K562 (cell line): ENCODE measurements at regions not wholly inside any gene's neighbourhood (a gene's known extent, or its start where the extent isn't known, plus 50 kb on each side); places are given as distances from the start of the nearest gene placed in this dataset.

ENCODE experiments used
- COPS2 ChIP-seq: fragments of 450-650 bp; conservative IDR thresholded peaks from 2 replicates; pipeline ENCODE4 v1.6.1; 2016; ENCODE audit warnings: mild to moderate bottlenecking, moderate library complexity
- HDAC2 ChIP-seq: fragments of 450-650 bp; IDR thresholded peaks from 2 replicates; pipeline ENCODE4 v1.6.1; 2016; ENCODE audit warnings: mild to moderate bottlenecking
- HNRNPL ChIP-seq: fragments of 200-400 bp; formaldehyde crosslinking; IDR thresholded peaks from 2 replicates; pipeline ENCODE4 v1.6.1; 2017; ENCODE audit warnings: low read depth, mild to moderate bottlenecking, low read length
- ILF3 ChIP-seq: fragments of 450-650 bp; IDR thresholded peaks from 2 replicates; pipeline ENCODE4 v1.6.1; 2018; ENCODE audit warnings: antibody characterized with exemption, mild to moderate bottlenecking, moderate library complexity, borderline replicate concordance
- OTX1 ChIP-seq: fragments of 450-650 bp; formaldehyde crosslinking; IDR thresholded peaks from 2 replicates; pipeline ENCODE4 v1.4.0; 2022; ENCODE audit warnings: mild to moderate bottlenecking
- RNF2 ChIP-seq: sonication (generic); IDR thresholded peaks from 2 replicates; pipeline ENCODE4 v1.6.1; 2016
- TEAD4 ChIP-seq, 2 experiments: sonication (generic) in 1 of 2; formaldehyde crosslinking in 1 of 2; IDR thresholded peaks; 2 replicates each; pipeline versions ENCODE4 v1.6.1 to v1.8.0; 2012 to 2022; ENCODE audit warnings: borderline replicate concordance in 1 of 2, inconsistent platforms in 1 of 2, low read length in 1 of 2, mild to moderate bottlenecking in 1 of 2, missing genetic modification reagents in 1 of 2
- TF ChIP-seq, protein P1 (sequence below): fragments of 200-800 bp; sonication (Bioruptor generic); IDR thresholded peaks from 2 replicates; pipeline ENCODE4 v1.6.1; 2017; ENCODE audit warnings: missing genetic modification characterization, missing compliant biosample characterization
- TF ChIP-seq, protein P2 (sequence below): fragments of 250-450 bp; sonication (Bioruptor Pico); IDR thresholded peaks from 2 replicates; pipeline ENCODE4 v1.5.1; 2021; ENCODE audit warnings: mild to moderate bottlenecking
- TF ChIP-seq, protein P3 (sequence below): fragments of 200-800 bp; sonication (Bioruptor generic); IDR thresholded peaks from 2 replicates; pipeline ENCODE4 v1.6.1; 2016; ENCODE audit warnings: missing genetic modification characterization, missing compliant biosample characterization

DNA sequence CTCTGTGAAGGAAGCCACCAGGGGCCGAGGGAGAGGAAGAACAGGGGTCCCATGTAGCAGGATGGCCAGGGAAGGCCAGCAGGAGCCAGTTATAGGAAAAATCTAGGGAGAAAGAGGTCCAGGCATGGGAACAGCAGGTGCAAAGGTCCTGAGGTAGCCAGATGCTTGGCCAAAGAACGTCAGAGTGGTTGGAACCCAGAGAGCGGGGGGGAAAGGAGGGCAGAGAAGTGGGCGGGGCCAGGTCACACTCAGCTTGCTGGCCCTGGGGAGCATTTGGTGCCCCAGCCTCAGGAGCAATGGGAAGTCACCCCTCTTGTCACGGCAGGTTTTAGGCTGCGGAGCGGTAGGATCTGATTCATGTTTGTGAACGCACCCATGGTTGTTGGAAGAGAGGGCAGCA, 180.5 kb downstream of the PHETA1 start (continued):
- TF ChIP-seq, protein P1, sequence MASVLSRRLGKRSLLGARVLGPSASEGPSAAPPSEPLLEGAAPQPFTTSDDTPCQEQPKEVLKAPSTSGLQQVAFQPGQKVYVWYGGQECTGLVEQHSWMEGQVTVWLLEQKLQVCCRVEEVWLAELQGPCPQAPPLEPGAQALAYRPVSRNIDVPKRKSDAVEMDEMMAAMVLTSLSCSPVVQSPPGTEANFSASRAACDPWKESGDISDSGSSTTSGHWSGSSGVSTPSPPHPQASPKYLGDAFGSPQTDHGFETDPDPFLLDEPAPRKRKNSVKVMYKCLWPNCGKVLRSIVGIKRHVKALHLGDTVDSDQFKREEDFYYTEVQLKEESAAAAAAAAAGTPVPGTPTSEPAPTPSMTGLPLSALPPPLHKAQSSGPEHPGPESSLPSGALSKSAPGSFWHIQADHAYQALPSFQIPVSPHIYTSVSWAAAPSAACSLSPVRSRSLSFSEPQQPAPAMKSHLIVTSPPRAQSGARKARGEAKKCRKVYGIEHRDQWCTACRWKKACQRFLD (CRISPR knock-in tag) = no peak
- TF ChIP-seq, protein P2, sequence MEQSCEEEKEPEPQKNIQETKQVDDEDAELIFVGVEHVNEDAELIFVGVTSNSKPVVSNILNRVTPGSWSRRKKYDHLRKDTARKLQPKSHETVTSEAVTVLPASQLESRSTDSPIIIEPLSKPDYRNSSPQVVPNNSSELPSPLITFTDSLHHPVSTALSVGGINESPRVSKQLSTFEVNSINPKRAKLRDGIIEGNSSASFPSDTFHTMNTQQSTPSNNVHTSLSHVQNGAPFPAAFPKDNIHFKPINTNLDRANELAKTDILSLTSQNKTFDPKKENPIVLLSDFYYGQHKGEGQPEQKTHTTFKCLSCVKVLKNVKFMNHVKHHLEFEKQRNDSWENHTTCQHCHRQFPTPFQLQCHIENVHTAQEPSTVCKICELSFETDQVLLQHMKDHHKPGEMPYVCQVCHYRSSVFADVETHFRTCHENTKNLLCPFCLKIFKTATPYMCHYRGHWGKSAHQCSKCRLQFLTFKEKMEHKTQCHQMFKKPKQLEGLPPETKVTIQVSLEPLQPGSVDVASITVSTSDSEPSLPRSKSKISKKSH (CRISPR knock-in tag) = no peak
- TF ChIP-seq HDAC2 (no peak), RNF2 (no peak), ILF3 (no peak), OTX1 (CRISPR knock-in tag) (no peak), TEAD4 (IDR thresholded peaks at IDR 0.05; ENCODE audit: low read length) (no peak), TEAD4 (CRISPR knock-in tag; IDR thresholded peaks at IDR 0.05; ENCODE audit: borderline replicate concordance) (no peak), HNRNPL (no peak), COPS2 (no peak)
- TF ChIP-seq, protein P3, sequence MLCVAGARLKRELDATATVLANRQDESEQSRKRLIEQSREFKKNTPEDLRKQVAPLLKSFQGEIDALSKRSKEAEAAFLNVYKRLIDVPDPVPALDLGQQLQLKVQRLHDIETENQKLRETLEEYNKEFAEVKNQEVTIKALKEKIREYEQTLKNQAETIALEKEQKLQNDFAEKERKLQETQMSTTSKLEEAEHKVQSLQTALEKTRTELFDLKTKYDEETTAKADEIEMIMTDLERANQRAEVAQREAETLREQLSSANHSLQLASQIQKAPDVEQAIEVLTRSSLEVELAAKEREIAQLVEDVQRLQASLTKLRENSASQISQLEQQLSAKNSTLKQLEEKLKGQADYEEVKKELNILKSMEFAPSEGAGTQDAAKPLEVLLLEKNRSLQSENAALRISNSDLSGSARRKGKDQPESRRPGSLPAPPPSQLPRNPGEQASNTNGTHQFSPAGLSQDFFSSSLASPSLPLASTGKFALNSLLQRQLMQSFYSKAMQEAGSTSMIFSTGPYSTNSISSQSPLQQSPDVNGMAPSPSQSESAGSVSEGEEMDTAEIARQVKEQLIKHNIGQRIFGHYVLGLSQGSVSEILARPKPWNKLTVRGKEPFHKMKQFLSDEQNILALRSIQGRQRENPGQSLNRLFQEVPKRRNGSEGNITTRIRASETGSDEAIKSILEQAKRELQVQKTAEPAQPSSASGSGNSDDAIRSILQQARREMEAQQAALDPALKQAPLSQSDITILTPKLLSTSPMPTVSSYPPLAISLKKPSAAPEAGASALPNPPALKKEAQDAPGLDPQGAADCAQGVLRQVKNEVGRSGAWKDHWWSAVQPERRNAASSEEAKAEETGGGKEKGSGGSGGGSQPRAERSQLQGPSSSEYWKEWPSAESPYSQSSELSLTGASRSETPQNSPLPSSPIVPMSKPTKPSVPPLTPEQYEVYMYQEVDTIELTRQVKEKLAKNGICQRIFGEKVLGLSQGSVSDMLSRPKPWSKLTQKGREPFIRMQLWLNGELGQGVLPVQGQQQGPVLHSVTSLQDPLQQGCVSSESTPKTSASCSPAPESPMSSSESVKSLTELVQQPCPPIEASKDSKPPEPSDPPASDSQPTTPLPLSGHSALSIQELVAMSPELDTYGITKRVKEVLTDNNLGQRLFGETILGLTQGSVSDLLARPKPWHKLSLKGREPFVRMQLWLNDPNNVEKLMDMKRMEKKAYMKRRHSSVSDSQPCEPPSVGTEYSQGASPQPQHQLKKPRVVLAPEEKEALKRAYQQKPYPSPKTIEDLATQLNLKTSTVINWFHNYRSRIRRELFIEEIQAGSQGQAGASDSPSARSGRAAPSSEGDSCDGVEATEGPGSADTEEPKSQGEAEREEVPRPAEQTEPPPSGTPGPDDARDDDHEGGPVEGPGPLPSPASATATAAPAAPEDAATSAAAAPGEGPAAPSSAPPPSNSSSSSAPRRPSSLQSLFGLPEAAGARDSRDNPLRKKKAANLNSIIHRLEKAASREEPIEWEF (CRISPR knock-in tag) = no peak
